Stimulated activated CD8-positive, alpha-beta memory T cell treated with anti-CD3 and anti-CD28 coated beads, Interleukin-2, amount 100 ng/mL, for 48 hours (primary cell): ENCODE measurements at regions not wholly inside any gene's neighbourhood (a gene's known extent, or its start where the extent isn't known, plus 50 kb on each side); places are given as distances from the start of the nearest gene placed in this dataset.

ENCODE experiments used
- DNase-seq, 2 donors: peaks; one replicate each; pipeline ENCODE4 v3.0.0-alpha.2; 2020; ENCODE audit warnings: low read depth in 2 of 2

DNA sequence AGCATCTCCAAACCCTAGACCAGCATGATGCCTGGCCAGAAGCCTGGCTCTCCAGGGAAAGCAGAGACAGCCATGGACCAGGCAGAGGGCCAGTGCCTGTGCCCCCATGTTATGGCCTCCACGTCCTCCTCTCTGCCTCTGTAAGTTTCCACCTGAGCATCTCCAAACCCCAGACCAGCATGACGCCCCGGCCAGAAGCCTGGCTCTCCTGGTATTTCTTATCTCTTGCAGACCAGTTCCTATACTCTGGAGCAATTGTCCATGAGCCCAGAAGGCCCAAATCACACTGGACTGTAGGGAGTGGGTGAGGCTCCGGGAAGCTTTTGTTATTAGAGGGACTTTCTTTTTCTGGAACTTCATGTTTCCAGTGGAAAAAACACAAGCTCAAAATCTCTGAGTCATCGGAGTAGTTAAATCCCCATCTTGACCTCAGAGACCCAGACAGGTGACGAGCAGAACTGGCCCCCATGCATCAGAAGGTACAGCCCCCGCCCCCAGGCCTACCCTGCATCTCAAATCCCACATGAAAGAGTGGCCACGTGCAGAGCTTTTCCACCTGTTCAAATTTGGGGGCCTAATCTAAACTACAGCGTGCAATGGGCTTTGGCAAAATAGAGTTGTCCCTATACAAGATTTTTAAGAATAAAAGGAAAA is 110.2 kb upstream of the FOXQ1 start:
- DNase-seq: no peak

DNA sequence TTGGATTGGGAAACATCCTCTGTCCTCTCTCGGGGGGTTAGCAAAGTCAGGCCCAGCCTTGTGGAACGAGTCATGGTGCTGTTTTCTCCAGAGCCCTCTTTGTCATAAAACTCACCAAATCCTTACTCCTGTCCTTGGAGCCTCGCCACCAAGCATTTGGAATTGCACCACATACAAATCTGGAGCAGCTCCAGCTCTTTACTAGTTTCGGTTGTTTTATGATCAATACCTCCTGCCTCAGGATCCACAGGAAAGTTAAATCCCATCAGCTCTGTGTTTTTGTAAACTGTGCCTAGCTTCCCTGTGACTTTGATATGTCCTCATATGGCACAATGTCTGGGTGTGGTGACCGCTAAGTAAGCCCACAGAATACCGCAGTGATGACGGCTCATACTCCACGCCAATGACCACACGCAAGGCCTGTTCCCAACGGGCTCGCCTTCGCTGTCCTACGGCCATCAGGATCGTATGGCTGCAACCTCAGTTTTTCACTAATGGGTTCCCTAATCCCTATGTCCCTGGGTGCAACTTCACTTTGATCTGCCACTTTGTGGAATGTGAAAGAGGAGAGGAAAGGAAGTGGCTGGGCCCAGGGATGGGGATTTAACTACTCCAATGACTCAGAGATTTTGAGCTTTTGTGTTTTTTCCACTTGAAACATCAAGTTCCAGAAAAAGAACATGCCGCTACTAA is 111.3 kb upstream of the FOXQ1 start:
- no peak for DNase-seq

GRCh38 chr6:1200081-1200408 is 111.9 kb upstream of the FOXQ1 start:
- DNase-seq: no peak

- DNase-seq: no peak
Observed at GRCh38 chr6:1197309-1197708, 114.6 kb upstream of the FOXQ1 start.

DNA sequence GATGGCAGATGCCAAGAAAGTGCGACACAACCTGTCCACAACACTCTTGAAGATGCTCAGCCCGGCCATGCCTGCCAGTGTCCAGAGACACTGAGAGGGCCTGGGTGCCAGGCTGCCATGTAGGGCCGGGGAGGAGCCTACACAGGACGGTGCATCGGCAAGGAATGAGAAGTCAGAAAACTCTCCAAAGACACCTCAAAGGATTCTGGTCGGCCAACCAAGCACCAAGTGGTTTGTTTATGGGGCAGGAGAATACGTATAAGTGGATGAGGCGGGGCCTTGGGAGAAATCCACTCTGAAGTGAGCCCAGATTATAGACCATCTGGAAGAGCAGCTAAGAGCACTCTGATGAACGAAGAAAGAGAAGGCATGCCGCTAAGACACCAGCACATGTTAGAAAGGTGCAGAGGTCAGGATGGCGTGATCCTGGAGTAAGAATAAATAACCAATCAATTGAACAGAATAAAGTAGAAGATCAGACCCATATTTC is 120.7 kb upstream of the FOXQ1 start:
- DNase-seq: no peak

GRCh38 chr6:1190366-1190765 is 121.5 kb upstream of the FOXQ1 start:
- DNase-seq: no peak

- no peak for DNase-seq
Observed at GRCh38 chr6:1188199-1188598, 123.7 kb upstream of the FOXQ1 start.

DNA sequence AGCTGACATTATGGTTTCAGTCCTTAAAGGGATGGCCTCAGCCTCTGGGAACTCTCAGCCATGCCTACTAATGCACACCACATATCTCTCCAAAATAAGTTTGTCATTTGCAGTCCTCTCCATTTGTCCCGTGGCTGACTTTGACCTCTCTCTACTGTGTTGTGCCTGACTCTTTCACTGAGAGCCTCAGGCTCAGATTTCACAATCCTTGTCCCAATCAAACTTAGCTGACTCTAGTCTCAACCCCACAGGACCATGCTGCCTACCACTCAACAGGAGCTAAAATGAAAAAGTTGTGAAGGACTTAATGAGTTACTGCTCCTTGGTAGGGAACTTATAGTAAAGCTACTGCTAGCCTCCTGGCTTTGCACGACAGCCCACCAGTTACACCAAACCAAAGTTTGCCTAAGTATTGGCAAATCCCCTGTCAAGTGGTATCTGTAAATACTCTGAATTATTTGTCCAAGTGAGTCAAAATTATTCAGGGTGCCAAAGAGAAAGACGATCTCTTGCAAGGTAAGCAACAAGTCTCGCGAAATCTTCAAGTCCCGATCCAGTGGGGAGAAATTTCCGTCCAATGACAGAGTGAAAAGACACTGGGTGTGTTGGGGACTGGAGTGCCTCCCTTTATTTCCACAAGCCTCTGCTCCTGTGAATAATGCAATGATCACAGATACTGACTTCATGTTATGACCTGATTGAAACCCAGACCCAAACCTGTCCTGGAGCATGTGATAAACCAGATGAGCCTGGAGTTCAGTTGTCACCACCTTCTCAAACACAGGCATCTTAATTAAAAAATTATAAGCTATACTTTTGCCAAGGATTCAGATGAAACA is 124.4 kb upstream of the FOXQ1 start:
- DNase-seq: no peak

DNA sequence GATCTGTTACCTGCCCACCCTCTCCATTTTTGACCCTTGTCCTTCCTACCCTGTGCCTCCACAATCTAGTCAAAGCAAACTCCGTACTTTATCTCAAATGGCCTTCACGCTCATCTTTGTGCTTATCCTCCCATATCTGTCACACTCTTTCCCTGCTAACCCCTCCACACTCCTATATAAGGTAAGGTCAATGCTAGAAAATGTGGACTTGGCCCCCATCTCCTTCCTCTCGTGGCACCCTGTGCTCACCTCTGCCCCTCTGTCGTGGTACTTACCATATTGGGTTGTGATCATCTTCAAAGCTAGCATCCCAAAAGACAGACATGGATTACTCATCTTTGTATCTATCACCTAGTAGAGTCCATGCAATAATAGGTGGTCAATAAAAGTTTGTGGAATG is 127.6 kb upstream of the FOXQ1 start:
- no peak for DNase-seq

DNA sequence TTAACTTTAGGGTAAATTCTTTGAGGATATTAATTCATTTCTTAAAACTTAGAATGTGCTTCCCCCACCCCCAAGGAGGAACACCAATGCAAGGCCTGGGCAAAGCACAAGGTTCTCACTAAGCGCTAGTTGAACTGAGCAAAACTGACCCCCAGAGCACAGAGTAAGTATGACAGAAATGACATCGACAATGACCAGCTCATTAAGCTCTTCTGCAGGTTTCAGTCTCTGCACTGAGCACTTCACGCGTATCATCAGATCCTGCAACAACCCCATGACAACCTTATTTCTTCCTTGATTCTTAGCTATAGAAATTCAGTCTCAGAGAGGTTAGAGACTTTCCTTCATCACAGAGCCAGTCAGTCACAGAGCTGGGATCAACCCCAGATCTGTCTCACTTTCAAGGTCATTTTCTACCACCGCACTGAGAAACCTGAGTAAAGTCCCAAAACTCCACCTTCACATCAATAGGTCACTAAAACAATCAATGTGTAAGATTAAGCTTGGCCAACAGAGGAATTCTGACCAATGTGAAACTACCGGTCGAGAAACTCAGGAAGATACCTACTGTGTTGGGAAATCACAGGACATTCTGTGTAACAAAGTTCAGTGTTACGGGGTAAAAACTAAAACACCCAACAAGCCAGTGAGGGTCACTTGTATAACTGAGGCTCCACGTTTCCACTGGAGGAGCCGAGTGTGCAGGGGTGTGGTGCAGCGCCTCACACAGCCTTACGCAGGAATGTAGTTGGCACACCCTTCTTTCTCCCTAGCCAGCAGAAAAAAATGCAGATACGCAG is 129.0 kb upstream of the FOXQ1 start:
- no peak for DNase-seq

DNA sequence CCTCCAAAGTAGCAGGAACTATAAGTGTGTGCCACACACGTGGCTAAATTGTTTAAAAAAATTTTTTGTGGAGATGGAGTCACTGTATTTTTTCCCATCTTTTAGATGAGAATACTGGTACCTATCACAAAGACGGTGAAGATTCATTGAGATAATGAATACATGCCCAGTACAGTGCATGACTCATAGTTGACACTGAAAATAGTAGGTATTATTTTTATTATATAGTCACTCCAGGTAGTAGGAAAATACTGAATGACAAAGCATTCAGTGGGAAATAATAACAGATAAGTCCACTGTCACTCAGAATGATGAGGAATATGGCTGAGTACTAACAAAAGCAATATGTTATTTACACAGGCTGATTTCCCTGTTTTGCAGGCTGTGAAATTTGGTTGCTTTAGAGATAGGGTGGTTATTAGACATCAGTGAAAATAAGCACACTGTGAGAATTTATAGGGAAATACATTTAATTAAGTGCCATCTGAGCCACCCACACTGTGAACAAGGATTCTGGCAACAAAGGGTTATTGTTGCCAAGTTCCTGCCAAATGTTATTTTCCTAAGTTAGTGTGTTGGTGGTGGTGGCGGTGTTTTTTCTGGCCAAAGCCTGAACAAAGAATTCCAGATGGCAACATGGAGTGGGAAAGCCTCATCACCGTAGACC is 129.8 kb upstream of the FOXQ1 start:
- no peak for DNase-seq

DNA sequence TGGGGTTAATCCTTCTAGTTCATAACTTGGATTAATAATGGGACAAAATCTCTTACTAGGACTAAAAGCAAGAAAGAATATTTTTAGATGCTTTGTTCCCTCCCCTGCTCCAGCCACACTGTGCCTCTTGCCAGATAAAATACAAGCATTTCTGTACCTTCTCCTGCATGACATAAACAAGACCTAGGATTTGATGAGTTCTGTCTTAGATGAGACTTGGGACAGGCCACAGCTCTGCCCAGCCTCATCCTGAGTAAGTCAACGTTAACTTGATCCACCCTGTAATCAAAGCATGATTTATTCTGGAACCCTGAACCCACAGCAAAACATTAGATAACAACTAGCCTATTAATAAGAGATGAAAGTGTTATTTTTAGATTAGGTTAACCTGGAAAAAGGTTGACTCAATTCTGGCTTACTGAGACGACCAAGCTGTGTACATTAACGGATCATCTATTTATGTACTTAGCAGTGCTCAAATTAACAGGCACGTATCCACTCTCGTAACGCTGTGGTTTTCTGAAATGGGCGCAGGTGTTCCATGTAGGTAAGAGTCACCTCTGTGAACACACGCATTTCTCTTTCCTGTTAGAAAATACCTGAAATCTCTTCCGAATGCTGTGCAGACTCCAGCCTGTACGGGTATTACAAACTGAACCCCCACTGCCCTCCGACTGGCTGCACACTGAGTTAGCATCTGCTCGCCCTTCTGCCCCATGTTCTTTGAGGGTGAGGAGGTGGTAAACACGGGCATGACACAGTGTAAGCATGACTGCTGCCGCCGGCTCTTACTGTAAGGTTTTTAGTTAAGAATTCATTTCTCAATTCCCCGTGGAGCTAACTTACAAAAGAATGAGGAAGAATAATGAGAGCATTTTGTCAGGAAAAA is 132.1 kb upstream of the FOXQ1 start:
- no peak for DNase-seq

DNA sequence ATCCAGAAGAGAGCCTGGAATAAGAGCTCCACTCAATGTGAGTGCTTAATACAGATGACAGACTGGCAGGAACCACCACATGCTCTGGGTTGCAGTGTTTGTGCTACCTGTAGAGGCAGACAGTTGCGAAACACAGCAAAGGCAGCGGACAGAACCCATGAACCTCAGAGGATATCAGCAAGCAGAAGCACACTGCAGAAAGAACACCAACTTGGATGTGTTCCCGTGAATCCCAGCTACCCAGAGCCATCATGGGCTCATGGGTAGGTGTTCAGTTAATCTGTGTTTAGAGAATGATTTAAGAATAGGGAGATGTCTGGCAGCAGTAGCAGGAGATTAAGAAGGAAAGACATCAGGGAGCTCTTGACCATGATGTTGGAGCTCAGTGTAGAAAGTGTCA is 133.3 kb upstream of the FOXQ1 start:
- no peak for DNase-seq

DNA sequence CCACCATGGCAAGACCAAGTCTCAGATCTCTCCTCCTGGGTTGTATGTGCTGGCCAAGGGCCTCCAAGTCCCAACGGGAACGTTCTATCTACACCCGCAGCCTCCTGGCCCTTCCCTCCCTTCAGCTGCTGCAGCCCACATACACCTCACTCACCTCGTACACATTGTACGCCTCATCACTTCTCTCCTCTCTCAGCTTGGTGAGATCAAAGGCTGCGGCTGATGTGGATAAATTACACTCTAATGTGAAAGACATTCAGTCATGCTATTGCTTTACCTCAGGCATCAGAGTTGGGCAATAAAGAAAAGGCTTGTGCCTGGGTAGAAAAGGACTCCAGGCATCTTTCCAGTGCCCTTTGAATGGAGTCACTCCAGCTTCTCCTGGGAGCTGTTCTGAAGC is 135.3 kb upstream of the FOXQ1 start:
- no peak for DNase-seq

DNA sequence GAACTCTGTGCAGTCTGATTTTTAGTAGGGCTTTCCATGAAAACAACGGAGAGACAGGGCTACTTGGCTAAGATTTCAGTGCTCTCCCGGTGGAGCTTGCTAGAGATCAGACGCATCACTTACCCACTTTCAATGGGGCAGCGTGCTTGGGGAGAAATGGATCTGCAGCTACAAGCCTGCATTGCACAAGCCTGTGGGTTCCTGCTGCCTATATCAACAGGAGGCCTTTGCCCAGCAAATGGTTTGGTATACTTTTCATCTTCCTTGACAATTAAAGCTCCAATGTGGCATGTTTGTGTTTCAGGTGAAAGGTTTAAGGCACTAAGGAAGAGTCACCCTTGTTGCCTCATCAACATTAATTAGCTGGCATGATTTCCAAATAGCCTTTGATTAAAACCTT is 136.0 kb upstream of the FOXQ1 start:
- DNase-seq: no peak

GRCh38 chr6:1170794-1171193 is 141.1 kb upstream of the FOXQ1 start:
- no peak for DNase-seq

DNA sequence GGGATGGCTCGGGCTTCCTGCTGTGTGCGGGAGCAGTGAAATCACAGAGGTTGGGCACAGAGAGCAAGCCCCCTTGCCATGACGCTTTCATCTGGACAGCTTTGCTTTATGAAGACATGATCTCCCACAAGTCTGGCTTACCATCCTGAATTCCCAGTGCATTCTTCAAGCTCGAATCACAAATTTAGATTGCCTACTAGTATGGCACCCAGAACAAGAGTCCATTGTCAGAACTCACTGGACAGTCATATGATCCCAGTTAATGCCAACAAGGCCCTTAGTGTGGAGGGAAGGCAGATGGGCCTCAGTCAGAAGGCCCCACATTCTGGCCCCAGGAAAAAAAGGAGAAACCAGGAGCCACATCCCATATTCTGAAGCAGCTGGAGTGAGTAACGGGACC is 147.3 kb upstream of the FOXQ1 start:
- no peak for DNase-seq

DNA sequence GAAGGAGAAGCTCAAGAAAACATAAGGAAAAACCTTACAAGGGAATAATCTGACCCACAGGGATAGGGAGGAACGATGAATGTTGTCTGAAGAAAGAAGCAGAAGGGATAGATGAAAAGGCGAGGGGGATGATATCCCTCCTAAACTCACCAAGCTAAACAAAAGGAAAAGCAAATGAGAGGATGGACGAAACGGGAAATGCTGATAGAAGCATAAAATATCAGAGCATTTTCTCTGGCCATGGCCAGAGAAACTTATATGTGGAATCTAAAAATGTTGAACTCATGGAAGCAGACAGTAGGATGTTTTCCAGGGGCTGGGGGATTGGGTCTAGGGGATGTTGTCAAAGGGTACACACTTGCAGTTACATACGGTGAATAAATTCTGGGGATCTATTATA is 148.4 kb upstream of the FOXQ1 start:
- no peak for DNase-seq

- no peak for DNase-seq
Observed at GRCh38 chr6:1162367-1163275, 149.3 kb upstream of the FOXQ1 start.
